NOMO-1 (cell line): ENCODE measurements at regions not wholly inside any gene's neighbourhood (a gene's known extent, or its start where the extent isn't known, plus 50 kb on each side); places are given as distances from the start of the nearest gene placed in this dataset.

Experiments
- DNase-seq, 2 experiments: peaks; one replicate each; lab custom pipeline; 2025; ENCODE audit not compliant: unreplicated experiment in 2 of 2; lab: John Stamatoyannopoulos, UW

DNA sequence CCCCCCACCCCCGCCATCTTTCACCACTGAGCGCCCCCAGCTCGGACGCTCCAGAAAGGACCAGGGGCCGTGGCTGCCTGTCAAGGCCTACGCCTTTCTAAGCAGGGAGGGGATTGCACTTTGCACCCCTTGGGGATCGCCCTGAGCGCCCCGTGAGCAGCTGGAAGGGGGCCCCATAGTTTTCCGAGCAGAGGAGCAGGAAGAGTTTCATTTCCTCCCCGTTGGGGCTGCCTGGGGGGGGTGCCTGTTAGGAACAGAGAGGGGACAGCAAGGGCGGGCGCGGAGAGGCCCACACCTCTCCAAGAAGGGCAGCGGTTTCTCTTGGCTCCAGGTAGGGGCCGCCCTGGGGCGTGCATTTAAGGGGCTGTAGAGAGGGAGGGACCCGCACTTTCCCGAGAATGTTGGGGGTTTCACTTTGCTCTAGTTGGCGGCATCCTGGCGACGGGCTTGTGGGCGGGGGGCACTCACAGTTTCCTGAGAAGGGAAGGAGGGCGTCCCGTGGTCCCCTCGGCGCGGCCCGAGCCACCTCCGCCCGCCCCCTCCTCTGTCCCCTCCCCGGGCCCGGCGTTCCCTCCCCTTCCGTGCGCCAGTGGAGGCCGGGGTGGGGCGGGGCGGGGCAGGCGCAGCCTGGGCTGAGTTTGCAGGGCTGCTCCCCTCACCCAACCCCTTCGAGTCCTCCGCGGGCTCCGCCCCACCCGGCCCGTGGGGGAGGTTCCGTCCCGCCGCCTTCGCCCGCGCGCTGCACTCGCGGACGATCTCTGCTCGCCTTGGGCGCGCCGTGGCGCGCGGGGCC lies 82.3 kb upstream of the CD99 start:
- DNase-seq, result no peak

DNA sequence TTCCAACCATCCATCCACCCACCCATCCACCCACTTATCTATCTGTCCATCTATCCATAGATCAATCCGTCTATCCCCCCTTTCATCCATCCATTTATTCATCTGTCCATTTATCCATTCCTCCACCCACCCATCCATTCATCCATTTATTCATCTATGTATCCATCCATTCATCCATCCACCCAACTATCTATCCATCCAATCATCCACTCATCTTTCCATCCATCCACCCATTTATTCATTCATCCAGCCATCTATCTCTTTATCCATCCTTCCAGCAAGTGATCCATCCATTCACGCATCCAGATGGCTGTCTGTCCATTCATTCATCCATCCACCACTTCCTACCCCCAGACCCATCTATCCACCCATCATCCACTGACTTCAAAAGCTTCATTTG lies 84.0 kb upstream of the CD99 start:
- DNase-seq, result no peak

DNA sequence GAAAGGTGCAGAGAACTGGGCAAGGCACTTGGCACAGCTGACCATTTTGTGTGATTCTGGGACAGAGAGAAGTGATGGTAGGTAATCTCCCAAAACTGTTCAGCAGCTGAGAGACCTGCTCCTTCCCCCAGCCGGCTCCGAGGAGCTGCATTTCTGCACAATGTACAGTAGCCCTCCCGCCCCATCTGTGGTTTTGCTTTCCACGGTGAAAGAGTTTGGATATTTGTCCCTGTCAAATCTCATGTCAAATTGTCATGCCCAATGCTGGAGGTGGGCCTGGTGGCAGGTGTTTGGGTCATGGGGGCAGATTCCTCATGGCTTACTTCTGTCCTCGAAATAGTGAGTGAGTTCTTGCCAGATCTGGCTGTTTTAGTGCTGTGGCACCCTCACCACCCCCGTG lies 90.5 kb upstream of the CD99 start:
- DNase-seq, result no peak

DNA sequence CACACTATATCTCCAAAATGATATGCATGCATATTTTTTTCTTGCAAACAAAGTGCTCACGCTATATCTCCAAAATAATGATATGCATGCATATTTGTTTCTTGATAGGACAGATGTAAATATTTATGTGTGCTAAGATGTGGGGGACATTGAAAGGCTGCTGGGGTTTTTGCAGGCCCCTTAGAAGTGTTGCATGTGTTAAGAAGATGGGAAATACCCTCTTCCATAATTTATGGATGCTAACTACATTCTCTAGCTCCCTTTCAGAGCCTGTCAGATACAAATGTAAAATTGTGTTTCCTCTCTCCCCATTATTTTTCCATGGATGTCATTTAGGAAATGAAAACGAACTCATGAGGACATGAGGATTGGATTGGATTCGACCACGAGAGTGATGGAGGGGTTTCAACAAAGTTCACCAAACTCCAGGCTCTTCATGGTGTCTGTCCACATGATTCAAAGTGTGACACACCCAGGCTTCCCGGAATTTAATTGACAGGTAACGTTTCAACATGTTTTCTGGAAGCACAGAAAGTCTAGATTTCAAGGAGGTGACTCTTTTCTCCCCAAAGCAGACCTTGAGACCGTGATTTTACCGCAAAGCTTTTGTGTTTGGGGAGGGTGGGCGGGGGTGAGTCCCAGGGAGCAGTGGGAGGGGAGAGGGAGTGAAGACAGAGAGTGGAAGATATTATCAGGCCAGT lies 94.4 kb upstream of the CD99 start:
- no peak for DNase-seq

DNA sequence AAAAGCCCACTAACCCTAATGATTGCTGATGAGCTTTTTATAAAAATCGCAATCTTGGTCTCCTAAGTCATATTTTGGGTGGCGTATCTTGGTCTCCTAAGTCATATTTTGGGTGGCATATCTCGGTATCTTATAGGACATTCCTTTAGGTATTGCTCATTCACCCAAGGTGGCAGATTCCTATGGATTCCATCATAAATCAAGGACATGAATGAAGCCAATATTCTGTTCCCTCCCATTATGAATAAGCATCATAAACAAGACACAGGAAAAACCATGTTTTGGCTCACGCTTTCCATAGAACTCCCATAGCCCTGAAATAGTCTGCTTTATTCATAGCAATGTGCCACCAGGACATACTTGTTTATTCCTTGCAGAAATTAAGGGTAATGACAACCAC lies 95.0 kb upstream of the CD99 start:
- DNase-seq, result no peak

DNA sequence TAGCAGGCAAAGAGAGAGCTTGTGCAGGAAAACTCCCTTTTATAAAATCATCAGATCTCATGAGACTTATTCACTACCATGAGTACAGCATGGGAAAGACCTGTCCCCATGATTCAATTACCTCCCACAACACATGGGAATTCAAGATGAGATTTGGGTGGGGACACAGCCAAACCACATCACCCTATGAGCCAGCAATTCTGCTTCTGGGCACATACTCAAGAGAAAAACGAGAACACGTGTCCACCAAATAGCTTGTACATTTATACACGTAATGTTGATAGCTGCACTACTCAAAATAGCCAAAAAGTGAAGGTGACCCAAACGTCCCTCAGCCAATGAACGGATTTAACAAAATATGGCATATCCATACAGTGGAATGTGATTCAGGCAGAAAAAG lies 94.5 kb upstream of the DHRSX start:
- no peak for DNase-seq

DNA sequence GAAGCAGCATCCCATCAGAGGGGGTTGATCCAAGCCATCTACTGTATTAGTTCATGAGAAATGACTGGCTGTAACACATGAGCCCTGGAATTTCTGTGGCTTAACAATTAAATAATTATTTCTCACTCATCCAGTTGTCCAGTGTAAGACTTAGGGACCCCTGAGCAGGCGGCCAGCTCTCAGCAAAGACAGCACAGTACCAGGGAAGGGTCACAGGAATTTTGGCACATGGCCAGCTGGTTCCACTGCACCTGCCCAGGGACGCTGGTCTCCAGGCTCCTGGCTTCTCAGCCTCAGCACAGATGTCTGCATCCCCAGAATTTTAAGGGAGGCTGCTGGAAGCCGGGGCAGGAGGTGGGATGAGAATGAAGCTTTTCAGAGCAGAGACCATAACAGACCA lies 93.7 kb upstream of the DHRSX start:
- no peak for DNase-seq

DNA sequence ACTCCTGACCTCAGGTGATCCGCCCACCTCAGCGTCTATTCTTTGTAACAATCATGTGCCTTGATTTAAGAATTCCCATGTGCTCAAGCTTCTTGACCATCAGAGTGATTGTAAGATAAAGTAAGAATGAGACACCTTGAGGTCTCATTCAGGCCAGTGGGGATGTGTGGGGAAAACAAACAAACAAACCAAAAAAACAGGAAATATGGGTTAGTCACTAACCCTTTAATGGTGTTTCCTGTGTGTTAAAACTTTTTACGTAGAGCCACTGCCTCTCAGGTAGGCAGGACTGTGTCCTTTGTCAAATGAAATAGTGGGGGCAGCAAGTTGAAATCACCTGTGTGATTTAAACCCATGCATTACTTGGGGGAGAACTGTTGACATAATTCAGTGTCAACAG lies 91.5 kb upstream of the DHRSX start:
- DNase-seq, result no peak

DNA sequence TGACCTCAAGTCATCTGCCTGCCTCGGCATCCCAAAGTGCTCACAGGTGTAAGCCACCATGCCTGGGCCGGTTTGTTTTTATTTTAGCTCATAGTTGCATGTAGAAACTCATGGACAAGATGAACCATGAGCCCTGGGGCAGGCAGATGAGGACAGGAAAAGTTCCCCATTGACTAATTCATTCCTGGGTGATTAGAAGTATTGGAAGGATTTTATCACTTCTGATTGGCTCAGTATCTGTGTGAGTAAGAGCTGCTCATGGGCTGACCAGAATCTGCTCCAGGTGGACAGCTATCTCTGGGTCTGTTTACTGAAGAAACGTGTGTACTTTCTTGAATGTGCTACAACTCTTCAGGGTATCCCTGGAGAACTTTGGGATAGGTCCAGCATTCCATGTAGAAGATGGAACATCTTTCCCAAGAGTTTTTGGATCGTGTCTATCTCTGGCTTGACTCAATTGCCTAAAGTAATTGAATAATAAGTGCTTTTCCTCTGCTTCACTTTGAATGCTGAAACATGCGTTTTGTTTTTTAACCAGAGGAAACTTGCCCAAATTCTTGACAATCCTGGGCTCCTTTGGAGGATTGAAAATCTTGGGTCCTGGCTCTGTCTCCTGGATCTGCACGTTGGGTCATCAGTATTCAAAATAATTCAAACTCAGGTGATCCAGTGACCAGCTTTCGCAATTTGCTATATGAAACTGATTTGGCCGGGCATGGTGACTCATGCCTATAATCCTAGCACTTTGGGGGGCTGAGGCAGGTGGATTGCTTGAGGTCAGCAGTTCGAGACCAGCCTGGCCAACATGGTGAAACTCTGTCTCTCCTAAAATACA lies 88.6 kb upstream of the DHRSX start:
- DNase-seq, result no peak

DNA sequence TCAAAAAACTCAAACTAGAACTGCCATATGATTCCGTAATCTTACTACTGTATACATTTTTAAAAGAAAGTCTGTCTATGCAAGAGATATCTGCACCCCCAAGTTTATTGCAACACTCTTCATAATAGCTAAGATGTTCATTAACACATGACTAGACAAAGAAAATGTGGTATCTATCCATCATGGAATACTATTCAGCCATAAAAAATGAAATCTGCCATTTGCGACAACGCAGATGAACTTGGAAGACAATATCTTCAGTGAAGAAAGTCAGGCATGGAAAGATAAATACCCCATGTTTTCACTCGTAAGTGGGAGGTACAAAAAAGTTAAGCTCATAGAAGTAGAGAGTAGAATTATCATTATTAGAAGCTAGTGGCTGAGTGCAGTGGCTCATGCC lies 87.3 kb upstream of the DHRSX start:
- no peak for DNase-seq

DNA sequence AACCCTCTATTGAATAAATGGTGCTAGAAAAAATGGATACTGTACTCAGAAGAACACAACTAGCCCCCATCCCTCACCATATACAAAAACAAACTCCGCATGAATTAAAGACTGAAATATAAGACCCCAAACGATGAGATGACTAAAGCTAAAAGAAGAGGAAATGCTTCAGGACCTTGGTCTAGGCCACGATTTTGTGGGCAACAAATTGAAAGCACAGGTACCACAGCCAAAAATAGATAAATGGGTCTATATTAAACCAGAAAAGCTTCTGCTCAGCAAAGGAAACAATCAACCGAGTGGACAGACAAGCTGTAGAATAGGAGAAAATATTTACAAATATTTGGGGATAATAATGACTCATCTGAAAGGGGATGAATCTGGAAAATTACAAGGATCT lies 86.4 kb upstream of the DHRSX start:
- no peak for DNase-seq

DNA sequence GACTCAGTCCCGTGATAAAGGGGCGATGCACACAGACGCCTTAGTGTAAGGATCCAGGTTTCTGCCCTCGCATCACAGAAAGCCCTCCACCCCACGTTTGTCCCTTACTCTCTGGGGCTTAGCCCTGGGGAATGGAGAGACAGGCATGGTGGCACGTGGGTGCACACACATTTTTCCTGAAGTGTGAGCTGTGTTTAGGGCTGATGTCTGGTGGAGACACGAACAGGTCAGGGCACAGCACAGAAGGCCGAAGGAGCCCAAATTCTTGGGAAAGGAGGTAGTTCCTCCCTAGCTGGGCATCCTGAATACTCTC lies 84.3 kb upstream of the DHRSX start:
- DNase-seq, result no peak

DNA sequence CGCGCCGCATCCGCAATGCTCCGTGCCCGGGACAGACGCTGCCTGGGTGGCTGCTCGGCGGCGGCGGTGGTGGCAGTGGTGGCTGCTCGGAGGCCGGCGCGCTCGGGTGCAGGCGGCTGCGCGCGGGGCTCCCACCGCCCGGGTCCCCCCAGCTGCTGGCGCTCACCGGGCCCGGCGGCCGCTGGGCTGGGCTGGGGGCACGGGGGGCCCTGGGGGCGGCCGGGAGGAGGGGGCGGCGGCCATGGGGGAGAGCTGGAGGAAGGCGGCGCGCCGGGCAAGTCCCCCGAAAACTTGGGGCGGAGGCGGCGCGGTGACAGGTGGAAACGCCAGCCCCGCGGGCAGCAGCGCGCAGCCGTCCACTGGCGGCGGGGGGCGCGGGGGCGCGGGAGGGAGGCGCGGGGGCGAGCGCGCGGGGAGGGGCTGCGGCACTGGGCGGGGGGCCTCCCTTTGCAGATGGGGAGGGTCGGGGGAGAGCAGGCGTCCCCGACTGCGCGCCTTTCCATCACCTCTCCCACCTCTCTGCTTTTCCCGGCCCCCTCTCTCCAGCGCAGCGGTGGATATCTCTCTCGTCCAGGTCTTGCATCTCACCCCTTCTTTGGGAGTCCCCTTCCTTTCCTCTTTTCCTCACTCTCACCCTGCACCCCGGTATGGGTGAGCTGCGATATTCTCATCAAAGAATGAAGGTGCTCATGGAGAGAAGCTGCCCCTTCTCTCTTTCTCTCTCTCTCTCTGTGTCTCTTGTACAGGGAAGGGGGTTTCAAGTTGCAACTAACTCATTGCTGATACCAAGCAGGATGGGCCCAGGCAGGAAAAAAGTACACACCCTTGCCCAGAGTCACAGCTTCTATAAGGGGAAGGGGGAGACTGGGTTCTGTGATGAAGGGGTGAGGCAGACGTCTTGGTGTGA lies 83.7 kb upstream of the DHRSX start:
- DNase-seq, result no peak

DNA sequence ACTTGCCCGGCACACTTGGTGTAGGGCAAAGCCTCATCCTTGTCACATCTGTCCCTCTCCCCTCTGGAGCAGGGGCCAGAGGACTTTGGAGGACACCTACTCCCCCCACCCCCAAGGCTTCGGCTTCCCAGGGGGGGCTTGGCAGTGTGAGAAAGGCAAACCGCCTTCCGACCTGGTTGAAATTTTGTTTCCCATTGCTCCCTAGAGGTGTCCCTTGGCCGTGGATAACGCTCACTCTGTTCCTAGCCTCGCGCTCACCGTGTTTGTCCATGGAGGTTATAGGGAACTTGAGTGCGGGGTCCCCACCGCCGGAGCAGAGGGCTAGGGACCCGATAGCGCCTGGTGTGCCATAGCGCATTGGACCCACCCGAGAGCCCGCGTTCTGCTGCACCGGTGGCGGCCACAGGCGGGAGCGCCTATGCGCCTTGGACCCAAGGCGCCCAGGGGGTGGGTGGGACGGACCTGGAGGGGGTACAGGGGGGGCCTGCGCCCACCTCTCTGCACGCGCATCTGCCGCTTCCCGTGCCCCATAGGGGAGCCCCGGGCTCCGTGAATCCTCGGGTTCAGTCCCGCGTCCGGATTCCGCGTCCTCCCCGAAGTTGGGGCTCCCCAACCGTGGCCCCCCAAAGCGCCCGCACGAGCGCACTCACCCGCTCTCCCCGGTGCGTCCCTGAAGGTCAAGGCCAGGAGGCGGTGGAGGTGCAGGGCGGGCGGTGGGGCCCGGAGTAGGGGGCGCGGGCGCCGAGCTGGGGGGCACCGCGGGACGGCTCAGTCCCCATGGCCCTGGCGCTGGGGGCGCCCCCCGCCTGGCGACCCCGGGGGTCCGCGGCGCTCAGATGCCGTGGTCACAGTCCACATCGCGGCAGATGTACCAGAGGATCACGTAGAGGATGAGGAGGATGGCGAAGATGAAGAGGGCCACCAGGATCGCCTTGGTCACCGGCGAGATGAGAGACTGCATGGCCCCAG lies 82.7 kb upstream of the DHRSX start:
- DNase-seq, result no peak

DNA sequence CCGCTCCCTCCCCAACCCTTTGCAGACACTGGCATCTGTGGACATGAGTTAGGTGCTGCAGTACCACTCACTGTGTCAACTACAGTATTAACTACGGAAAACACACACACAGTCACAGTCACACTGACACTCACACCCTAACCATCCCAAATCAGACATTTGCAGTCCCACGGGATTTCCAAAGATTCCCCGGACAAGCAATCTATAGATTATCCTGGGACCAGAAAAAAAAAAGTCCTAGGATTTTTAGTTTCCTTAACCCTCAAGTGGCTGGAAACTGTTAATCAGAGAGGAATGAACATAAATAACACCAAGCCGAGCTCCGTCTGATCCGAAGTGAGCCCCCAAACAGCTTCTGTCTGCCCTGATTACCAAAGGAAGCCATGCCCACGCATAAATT lies 81.9 kb upstream of the DHRSX start:
- no peak for DNase-seq

DNA sequence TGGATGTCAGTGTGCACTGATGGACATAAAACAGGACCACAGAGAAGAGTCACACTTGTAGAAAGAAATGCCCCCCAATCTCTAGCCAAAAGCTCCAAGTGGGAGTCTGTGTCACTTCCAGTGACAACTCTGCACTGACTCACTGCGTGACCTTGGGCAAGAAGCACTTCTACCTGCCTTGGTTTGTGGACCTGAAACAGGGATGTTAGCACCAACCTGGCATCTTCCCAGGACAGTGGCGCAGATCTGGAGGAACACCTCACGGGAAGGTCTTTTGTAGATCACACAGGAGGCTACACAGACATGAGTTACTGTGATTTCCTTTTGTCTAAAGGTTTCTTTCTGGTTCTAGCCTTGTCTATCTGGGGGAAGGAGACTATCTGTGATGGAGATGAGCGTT lies 80.5 kb upstream of the DHRSX start:
- DNase-seq, result no peak

DNA sequence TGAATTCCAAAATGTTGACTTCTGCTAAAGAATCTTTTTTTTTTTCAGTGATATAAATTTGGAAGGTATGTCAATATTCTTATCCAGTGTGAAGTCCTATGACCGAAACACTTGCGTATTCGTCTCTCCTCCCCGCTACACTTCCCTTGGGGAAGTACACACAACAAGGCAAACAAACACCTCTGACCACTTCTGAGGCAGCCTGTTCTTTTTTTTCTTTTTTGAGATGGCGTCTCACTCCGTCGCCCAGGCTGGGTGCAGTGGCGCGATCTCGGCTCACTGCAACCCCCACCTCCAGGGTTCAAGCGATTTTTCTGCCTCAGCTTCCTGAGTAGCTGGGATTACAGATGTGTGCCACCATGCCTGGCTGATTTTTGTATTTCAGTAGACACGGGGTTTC lies 78.1 kb upstream of the DHRSX start:
- no peak for DNase-seq

DNA sequence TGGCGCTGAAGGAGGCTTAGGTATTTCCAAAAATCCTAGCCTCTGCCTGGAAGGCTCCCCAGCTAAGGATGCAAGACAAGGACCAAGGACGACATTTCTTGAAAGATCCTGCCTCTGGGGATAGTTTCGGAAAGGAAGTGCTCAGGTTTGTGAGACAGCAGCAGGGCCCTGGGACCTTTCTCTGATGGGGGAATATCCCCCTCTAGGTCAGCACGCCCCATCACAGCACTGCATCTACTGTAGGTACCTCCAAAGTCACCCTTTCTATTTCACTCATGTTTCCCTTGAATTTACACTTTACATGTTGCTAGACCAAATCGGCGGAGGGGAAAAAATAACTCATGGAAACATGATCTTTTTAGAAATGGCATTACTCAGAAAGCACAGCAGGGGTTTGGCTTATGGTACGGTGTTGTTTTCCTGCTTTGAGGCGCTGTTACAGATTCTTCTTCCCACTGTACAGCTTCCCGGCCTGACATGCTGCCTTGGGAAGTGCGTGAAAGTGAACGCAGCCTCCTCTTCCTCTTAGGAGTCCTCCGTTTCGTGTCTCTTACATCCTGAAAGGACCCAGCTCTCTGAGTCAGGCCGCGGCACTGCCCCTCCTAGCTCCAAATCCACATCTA lies 77.2 kb upstream of the DHRSX start:
- no peak for DNase-seq

DNA sequence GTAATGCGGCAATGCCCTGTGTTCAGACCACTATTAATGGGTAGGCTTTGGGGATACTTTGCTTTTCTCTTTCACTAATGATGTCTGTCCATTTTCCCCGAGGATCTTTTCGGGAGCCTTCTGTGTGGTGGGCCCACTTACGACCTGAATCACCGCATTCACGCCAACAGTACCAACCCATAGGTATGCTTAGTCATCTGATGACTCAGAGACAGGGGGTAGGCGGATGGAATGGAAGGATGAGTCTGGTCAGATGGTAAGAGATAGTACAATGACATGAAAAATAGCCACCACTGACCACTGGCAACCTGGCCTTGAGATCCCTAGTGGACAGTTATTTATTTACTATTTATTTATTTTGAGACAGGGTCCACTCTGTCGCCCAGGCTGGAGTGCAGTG lies 76.0 kb upstream of the DHRSX start:
- no peak for DNase-seq
